ENCODE measurements at regions not wholly inside any gene's neighbourhood (a gene's known extent, or its start where the extent isn't known, plus 50 kb on each side); places are given as distances from the start of the nearest gene placed in this dataset.

DNA sequence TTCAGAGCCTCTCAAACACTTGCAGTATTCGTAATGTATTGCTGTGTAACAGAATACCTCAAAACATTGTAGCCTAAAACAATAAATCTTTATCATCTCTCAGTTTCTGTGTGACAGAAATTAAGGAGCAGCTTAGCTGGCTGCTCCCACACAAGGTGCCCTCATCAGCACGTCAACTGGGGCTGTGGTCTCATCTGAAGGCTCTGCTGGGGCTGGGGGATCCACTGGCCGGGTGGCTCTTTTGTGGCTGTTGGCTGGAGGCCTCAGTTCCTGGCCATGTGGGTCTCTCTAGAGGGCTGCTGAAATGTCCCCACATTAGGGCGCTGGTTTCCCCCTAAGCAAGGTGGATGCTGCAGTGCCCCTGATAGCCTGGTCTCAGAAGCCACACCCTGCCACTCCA, 113.4 kb upstream of the CIBAR2 start:
- TF ChIP-seq CTCF (IDR thresholded peaks at IDR 0.05; ENCODE audit: borderline replicate concordance, extremely low read depth, low read length, poor library complexity, severe bottlenecking) (no peak), EZH2 (IDR thresholded peaks at IDR 0.05; ENCODE audit: borderline replicate concordance, low read depth, low read length, severe bottlenecking) (no peak)
